ENCODE measurements at regions not wholly inside any gene's neighbourhood (a gene's known extent, or its start where the extent isn't known, plus 50 kb on each side); places are given as distances from the start of the nearest gene placed in this dataset.

GRCh38 chr2:134183679-134184078, 70.2 kb upstream of the MGAT5 start:
- TF ChIP-seq CTCF (IDR thresholded peaks at IDR 0.05) (no peak), EZH2 (IDR thresholded peaks at IDR 0.05; ENCODE audit: borderline replicate concordance, insufficient read depth, low read depth, low read length, poor library complexity, severe bottlenecking) (no peak)
